ENCODE measurements at regions not wholly inside any gene's neighbourhood (a gene's known extent, or its start where the extent isn't known, plus 50 kb on each side); places are given as distances from the start of the nearest gene placed in this dataset.

DNA sequence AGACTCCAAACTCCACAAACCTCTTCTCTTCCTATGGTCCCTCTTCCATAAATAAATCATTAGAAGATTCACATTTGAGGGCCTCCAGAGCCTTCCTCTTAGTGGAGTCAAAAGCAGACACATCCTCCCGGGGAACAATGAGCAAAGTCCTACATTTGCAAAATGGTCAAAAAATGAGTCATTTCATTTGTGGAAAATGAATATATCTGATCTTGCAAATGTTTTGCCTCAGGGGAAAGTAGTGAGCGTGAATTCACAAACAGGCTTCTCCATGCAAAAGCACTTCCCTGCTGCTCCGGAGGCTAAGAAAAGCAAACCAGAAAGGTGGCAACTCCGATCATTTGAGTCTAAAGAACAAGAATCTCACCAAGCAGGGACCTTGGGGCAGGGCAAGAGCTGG is 86.7 kb upstream of the IQSEC1 start:
- DNase-seq (ENCODE audit: insufficient read length, low spot score) (peak; percentile 20), FAIRE-seq (no peak)

DNA sequence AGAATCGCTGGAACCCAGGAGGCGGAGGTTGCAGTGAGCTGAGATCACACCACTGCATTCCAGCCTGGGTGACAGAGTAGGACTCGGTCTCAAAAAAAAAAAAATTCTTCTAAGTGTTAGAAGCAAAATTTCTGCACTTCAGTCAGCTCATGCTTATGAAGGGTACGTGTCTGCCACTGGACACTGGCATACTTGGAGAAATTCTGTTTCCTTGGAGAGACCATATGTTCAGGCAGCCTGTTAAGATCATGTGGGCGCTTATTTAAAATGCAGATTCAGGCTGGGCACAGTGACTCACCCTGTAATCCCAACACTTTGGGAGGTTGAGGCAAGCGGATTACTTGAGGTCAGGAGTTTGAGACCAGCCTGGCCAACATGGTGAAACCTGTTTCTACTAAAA is 85.6 kb upstream of the IQSEC1 start:
- DNase-seq (ENCODE audit: insufficient read length, low spot score) (no peak), FAIRE-seq (no peak)

DNA sequence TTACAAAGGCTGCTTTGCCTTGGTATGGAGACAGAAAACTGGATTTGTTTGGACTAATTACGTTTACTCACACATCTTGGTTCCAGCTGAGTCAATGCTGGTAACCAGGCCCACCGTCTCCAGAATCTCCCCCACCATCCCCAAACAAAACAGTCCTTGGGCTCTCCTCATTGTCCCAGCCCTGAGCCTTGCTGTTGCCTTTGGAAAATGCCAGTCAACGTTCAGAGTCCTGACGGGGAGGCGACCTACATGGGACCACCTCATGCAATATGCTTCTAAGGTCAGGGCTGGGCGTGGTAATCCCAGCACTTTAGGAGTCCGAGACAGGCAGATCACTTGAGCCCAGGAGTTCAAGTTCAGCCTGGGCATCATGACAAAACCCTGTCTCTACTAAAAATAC is 85.2 kb upstream of the IQSEC1 start:
- FAIRE-seq (no peak), DNase-seq (ENCODE audit: insufficient read length, low spot score) (no peak)

DNA sequence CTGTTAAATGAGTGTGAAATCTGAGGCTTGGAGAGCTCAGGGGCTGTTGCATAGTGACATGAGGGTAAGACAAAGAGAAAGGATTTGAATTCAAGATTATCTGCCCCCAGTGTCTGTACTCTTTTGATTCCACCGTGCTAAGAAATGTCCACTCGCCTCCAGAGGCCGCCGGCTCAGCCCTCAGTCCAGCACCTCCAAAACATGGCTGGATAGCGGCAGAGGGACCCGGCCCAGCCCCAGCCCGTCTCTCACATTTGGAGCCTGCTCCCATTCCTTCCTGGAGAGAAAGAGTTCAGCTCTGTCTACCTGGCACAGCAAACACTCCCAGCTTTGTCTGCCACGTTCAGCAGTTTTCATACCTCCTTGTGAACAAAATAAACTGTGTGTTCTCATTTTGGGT is 84.8 kb upstream of the IQSEC1 start:
- FAIRE-seq (no peak), DNase-seq (ENCODE audit: insufficient read length, low spot score) (no peak)

DNA sequence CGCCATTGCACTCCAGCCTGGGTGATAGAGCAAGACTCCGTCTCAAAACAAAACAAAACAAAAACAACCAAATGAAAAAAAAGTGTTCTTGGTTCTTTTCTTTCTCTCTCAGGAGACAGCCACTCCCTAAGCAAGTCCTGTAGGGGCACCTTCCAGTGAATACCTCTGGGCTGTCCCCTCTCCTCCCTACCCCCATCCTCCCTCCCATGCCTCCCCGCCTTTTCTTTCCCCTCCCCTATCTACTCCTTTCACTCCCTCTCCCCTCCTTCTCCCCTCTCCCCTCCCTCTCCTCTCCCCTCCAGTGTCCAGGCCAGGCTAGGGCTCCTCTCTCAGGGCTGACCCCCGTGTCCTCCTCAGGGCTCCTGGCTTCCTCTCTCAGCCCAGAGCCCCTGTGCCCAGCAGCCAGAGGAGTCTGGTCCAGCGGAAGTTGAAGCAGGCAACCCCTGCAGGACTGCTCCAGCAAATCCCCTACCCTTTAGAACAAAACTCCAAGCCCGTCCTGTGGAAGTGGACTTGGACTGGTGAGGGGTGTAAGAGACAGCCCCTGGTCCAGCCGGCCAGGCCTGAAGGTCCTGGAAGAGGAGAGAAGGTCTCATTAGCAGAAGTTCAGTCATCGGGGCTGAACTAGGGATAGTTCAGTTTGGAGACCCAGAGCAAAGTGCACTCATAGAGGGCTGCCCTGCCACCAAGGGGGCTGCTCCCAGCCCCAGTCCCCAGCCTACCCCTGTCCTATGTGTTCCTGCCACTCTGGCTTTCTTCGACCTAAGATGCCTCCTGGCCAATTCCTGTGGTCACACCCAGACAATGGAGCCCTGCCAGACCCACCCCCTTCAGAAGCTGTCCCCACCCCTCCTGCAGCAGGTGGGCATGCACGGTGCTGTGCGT is 79.8 kb upstream of the IQSEC1 start:
- DNase-seq (ENCODE audit: insufficient read length, low spot score): no peak

DNA sequence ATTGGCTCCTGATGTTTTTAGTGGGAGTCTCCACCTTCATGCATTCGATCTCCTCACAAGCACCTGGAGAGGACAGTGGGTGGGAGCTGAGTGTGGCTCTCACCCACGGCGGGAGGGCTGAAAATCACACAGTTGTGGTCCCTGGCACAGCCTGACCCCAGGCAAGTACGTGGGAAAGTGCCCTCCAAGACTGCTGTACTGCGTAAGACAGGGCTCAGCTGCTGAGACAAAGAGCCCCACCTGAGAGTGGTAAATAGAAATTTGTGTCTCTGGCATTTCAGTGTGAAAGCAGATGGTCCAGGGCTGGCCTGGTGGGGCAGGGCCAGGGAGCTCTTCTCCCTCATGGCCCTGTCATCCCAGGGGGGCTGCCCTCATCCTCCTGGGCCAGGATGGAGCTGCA is 77.4 kb upstream of the IQSEC1 start:
- no peak for FAIRE-seq
- no peak for DNase-seq (ENCODE audit: insufficient read length, low spot score)

More for the DNA sequence above, 79.8 kb upstream of the IQSEC1 start:
- no peak for FAIRE-seq

DNA sequence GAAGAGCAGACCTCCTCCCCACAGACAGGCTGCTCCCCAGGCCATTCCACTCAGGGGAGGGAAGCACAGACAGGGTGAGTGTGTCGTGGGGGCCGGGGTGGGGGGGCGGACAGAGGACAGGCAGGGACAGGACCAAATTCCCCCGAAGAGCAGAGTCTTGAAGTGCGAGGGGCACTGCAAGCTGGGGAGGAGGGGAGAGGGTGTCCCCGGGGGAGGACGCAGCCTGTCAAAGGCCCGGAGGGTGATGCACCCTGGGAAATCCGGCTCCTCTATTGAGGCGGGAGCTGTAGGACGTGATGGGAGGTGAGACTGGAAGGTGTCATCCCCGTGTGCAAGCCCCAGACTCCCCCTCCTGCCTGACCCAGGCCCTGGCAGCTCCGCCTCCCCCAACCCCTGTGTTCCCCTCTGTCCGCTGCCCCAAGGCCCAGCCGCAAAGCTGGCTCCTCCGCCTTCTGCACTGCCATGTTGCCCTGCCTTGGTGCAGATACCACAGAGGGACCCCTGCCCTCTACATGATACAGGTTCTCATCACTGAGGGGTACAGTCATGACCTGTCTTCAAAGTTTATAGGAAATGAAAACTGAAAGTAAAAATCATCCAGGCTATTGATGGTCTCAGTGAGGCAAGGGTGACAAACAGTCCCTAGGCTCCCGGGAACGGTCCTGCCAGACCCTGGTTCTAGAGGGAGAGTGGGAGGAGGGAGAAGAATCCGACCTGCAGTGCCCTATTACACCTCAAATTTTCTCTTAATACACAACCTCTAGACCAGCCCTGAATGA is 76.3 kb upstream of the IQSEC1 start:
- FAIRE-seq (no peak), DNase-seq (ENCODE audit: insufficient read length, low spot score) (no peak)

DNA sequence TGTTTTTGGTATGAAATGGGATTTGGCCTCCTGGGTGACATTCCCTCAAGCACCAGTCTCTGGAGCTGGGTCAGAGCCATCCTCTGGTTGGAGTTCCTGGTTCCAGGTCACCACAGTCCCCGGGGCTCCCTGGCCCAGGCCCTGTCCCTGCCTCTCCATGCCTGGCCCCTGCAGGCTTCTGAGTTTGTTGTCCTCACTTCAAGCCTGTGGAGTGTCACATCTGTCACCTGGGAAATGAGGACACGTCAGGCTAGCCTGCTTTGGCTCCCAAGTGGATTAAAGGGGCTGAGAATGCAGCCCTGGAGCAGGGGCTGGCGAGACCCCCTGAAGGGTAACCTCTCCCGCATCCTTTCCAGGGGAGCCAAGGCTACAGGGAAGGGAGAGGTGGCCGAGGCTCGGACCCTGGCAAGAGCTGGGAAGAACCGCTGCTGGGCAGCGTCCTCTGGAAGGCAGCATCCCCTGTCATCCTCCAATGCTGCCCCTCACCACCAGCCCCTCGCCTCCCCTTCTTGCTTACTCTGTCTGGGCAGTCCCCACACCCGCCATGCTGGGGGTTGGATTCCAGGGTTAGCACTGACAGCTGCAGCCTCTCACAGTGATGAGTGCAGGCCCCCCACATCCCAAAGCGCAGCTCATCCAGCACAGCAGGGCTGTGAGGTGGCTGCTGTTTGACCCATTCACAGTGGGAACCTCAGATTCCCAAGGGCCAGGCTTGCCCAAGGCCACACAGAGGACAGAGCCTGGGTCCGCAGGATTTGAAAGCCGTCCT is 75.5 kb upstream of the IQSEC1 start:
- DNase-seq (ENCODE audit: insufficient read length, low spot score): no peak
- no peak for FAIRE-seq

DNA sequence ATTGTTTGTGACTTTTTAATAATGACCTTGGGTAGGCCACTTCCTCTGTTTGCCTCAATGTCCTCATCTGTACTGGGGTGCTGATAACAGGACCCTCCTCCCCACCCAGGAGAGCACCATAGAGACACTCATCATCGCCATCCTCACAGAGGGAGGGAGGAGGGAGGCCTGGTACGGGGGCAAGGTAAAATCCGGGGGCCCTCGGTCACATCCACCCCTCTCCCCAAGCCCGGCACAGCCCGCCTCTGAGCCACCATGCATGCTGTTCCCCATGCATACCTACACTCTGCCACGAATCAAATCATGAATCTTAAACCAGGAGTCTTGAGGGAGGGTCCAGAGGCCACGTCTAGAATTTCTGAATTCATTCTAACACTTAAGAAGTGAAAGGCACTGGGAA is 74.9 kb upstream of the IQSEC1 start:
- no peak for FAIRE-seq
- DNase-seq (ENCODE audit: insufficient read length, low spot score): no peak

DNA sequence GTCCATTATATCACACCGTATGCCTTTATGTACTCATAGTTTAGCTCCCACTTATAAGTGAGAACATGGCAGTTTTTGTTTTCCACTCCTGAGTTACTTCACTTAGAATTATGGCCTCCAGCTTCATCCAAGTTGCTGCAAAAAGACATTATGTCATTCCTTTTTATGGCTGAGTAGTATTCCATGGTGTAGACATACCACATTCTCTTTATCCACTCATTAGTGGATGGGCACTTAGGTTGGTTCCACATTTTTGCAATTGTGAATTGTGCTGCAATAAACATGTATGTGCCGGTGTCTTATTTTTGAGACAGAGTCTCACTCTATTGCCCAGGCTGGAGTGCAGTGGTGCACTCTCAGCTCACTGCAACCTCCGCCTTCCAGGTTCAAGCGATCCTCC is 74.1 kb upstream of the IQSEC1 start:
- DNase-seq (ENCODE audit: insufficient read length, low spot score) (no peak), FAIRE-seq (no peak)

DNA sequence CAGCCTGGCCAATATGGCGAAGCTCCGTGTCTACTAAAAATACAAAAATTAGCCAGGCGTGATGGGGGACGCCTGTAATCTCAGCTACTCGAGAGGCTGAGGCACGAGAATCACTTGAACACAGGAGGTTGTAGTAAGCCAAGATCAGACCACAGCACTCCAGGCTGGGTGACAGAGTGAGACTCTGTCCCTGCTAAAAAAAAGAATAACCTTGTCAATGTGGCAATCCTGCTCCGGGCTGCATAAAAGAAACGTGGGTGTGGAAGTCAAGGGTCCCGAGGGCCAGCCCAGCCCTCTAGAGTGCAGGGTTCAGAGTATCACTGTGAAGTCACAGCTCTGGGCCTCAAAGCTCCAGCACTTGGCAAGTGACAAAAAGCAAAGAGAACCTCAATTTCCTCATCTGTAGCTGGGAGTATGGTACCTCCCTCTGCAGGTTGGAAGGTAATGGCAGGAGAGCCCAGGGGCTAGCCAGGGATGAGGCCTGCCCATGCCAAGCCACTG is 73.5 kb upstream of the IQSEC1 start:
- no peak for DNase-seq (ENCODE audit: insufficient read length, low spot score)
- no peak for FAIRE-seq

DNA sequence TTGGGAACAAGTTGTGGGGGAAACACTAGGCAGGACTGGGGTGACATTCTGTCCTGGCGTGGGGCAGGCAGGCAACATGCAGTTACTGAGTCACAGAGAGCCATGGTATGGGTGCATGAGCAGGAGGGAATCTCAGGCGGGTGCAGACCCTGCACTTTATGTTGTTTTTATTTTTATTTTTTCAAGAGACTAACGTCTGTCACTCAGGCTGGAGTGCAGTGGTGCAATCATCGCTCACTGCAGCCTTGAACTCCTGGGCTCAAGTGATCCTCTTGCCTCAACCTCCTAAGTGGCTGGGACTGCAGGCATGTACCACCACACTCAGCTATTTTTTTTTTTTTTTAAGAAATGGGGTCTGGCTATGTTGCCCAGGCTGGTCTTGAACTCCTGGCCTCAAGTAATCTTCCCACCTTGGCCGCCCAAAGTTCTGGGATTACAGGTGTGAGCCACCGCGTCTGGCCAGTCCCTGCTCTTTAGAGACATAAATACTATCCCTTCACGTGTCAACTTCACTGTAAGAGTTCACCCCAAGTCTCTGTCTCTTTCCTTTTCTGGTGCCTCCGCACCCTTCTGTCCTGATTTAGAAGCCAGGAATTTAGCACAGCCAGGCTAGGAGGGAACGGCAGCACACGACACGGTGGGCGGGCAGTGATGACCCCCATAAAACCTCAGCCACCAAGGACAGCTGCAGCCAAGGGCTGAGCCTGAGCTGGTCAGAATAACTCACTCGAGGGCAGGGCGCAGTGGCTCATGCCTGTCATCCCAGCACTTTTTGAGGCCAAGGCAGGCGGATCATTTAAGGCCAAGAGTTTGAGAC is 72.8 kb upstream of the IQSEC1 start:
- DNase-seq (ENCODE audit: insufficient read length, low spot score) (no peak), FAIRE-seq (no peak)

DNA sequence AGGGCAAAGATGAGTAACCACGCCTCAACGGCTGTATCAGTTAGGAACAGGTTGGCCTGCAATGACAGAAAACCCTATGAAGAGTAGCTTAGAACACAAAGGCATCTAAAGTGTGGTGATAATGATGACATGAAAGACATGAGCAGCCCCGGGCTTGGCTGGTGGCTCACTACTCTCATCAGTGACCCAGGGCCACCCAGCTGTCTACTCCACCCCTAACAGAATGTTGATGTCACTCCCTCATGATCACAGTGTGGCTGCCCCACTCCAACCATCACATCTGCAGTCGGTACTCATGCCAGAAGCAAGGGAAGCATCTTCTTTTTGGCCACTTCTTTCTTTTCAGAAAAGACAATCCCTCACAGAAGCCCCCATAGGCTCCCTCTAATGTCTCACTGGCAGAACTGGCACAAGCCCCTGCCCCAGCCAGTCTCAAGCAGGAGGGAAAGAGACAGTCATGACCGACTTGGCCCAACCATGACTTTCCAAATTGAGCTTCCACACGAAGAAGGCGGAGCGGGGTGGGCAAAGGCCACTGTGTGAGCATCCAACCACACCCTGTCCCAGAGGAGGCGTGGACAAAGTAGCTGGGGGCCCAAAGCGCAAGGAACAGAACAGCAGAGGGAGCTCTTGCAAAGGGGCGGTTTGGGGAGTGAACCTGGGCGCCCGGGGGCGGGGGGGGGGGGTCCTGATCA is 72.0 kb upstream of the IQSEC1 start:
- DNase-seq (ENCODE audit: insufficient read length, low spot score) (no peak), FAIRE-seq (no peak)

DNA sequence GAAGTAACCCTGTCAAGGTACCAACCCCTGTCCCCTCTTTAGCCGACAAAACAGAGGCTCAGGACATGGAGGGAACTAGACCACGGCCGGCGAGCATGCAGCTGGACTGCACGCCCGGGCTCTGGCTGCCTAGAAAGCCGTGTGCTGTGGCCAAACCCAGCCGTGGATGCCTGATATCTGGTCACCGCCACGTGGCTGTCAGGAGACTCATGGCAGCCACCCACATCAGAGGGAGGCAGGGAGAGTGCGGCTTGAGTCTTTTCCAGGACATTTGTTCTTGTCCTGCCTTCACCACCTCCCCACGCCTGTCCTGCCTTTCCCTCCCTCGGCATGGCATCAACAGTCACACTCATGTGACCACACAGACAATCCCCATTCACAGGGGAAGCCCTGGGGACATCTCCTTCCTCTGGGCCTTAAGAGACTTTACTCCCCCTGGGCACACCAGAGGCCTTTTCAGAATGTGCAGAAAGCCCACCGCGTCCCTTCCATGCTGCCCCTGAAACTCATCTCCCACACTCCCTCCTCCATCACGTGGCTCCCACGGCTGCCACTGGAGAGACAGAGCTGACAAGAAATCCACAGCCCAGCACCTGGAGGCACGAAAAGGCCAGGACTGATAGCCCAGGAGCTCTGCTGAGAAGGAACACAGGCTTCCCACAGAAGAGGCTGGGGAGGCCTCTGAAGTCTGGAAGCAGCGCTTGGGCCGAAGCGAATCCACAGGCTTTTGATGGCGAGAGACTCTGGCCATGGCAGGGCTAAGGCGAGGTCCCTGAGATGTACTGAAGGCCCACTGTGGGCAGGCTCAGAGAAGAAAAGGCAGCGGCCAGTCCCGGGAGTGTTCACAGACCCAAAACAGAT is 71.2 kb upstream of the IQSEC1 start:
- FAIRE-seq (no peak), DNase-seq (ENCODE audit: insufficient read length, low spot score) (no peak)

DNA sequence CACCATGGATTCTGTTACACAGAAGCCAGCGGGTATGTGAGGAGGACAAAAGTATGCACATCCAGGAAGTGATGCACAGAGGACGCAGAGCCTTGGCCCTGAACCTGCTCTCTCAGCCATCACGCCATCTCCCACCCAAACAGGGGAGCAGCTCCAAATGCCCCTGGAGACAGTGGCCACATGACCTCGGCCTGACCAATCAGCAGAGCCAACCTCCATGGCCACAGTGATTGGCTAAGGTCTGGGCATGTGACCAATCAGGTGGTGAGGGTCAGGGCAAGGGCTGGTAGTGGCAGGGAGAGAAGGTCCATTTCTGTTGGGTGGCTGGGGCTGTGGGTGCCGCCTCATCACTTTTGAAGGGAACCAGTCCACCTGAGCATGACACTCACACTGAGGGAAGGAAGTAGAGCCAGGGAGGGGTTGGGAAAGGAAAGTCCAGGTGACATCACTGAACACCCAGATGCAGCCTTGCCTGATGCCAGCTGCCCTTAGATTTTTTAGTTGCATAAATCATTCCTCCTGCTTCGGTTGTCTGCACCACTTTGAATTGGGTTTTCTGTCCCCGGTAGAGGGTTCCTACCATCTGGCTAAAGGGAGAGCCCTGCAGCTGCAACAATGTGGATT is 70.3 kb upstream of the IQSEC1 start:
- no peak for FAIRE-seq
- no peak for DNase-seq (ENCODE audit: insufficient read length, low spot score)

DNA sequence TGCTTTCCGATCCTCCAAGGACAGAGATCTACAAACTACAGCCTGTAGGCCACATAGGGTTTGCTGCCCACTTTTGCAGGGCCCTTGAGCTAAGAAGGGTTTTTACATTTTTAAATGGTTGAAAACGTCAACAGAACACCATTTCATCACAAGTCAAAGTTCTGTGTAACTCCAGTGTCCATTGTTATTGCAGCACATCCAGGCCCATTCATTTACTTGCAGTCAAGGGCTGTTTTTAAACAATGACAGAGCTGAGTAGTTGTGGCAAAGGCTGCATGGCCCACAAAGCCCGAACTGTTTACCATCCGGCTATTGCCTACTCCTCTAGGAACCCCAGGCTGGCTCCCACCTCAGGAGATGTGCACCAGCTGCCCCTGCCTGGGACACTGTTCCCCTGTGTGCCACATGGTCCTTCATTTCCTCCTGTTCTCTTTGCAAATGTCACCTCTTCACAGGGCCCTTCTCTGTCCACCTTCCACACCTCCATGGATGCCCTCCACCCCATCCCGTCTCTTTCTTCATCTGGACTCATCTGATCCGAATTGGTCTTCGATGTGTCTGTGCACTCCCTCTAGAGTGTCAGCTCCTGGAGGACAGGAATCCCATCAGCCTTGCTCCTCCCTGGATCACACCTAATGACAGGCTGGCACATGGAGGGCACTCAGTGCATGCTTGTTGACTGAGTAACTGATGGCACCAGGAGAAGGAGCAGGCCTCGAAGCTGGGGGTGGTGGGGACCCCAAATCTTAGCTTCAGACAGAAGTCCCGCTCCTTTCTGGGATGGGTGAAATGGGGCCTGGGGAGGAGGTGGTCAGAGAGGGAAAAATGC is 69.5 kb upstream of the IQSEC1 start:
- FAIRE-seq (no peak), DNase-seq (ENCODE audit: insufficient read length, low spot score) (no peak)

DNA sequence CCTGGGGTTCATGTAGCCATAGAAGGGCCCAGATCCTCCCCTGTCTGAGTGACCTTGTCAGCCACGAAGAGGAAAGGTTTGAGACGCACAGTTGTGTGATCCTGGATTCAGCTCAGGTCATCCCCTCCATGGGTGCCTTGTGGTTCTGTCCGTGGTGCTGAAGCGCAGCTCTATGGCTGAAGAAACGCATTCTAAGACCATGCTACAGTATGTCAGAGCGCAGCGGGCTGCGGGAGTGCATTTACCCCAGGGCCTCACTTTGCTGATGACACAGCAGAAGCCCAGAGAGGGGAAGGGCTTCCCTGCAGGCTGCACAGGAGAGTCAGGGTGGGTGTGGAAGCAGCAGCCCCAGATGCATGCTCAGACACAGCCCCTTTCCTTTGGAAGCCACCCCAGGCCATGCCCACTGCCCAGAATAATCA is 68.8 kb upstream of the IQSEC1 start:
- DNase-seq (ENCODE audit: insufficient read length, low spot score) (peak; percentile 67), FAIRE-seq (no peak)

Data from HTR-8/SVneo (cell line).